ENCODE measurements at regions not wholly inside any gene's neighbourhood (a gene's known extent, or its start where the extent isn't known, plus 50 kb on each side); places are given as distances from the start of the nearest gene placed in this dataset.

GRCh38 chr5:124439609-124440008 lies 306.8 kb downstream of the ZNF608 start:
- Mint-ChIP-seq H3K4me1 (peaks cover 16% of the 10 kb centered on the region), H3K9me3 (peaks cover 14% of the 10 kb centered on the region), H3K27ac (no peak overlapping the region), H3K36me3 (ENCODE audit: low read depth) (no peaks in the 10 kb centered on the region), H3K4me3 (no peak overlapping the region), H3K27me3 (ENCODE audit: low read depth) (no peaks in the 10 kb centered on the region)
- no peak for TF ChIP-seq CTCF (IDR thresholded peaks at IDR 0.05; ENCODE audit: unreplicated experiment in 3 of 3)

- H3K36me3 Mint-ChIP-seq (ENCODE audit: low read depth) = no peaks in the 10 kb centered on the region
Observed at GRCh38 chr5:124438903-124439281, 307.5 kb downstream of the ZNF608 start.

GRCh38 chr5:124438026-124438902 lies 308.2 kb downstream of the ZNF608 start:
- H3K36me3 Mint-ChIP-seq (ENCODE audit: low read depth) = peaks cover 4% of the 10 kb centered on the region
- no peak overlapping the region for H3K4me3 Mint-ChIP-seq
- H3K27me3 Mint-ChIP-seq (ENCODE audit: low read depth) = no peaks in the 10 kb centered on the region
- H3K9me3 Mint-ChIP-seq = peaks cover 24% of the 10 kb centered on the region
- no peak for TF ChIP-seq CTCF (IDR thresholded peaks at IDR 0.05; ENCODE audit: unreplicated experiment in 3 of 3)
- peaks cover 9% of the 10 kb centered on the region for H3K4me1 Mint-ChIP-seq
- peak overlapping the region in 1 of 3 experiments; percentile 34 for H3K27ac Mint-ChIP-seq

More at GRCh38 chr5:124438903-124439281, 307.5 kb downstream of the ZNF608 start:
- Mint-ChIP-seq H3K27ac (peak overlapping the region in 1 of 3 experiments; percentile 34), H3K4me3 (no peak overlapping the region), H3K9me3 (peaks cover 21% of the 10 kb centered on the region), H3K27me3 (ENCODE audit: low read depth) (no peaks in the 10 kb centered on the region), H3K4me1 (peaks cover 9% of the 10 kb centered on the region)
- TF ChIP-seq CTCF (IDR thresholded peaks at IDR 0.05; ENCODE audit: unreplicated experiment in 3 of 3) = no peak

- H3K4me3 Mint-ChIP-seq = no peak overlapping the region
- H3K9me3 Mint-ChIP-seq = peaks cover 36% of the 10 kb centered on the region
- no peaks in the 10 kb centered on the region for H3K27me3 Mint-ChIP-seq (ENCODE audit: low read depth)
- no peak overlapping the region for H3K27ac Mint-ChIP-seq
- H3K4me1 Mint-ChIP-seq = peaks cover 9% of the 10 kb centered on the region
- H3K36me3 Mint-ChIP-seq (ENCODE audit: low read depth) = peaks cover 4% of the 10 kb centered on the region
- no peak for TF ChIP-seq CTCF (IDR thresholded peaks at IDR 0.05; ENCODE audit: unreplicated experiment in 3 of 3)
Observed at GRCh38 chr5:124436294-124436693, 310.1 kb downstream of the ZNF608 start.

DNA sequence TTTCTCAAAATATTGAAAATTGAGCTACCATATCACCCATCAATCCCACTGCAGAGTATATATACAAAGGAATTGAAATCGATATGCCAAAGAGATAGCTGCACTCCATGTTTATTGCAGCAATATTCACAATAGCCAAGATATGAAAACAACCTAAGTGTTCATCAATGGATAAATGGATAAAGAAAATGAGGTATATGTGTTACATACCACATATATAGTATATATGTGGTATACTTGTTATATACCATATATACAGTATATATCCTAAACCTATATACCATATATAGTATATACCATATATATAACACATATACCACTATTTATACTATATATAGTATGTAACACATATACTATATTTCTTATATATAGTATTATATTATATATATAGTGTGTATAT lies 313.3 kb downstream of the ZNF608 start:
- Mint-ChIP-seq H3K4me3 (no peak overlapping the region), H3K9me3 (peaks cover 50% of the 10 kb centered on the region), H3K27ac (no peak overlapping the region), H3K36me3 (ENCODE audit: low read depth) (peaks cover 4% of the 10 kb centered on the region), H3K27me3 (ENCODE audit: low read depth) (no peaks in the 10 kb centered on the region), H3K4me1 (no peaks in the 10 kb centered on the region)
- TF ChIP-seq CTCF (IDR thresholded peaks at IDR 0.05; ENCODE audit: unreplicated experiment in 3 of 3) = no peak

- no peak overlapping the region for H3K4me3 Mint-ChIP-seq
- H3K27me3 Mint-ChIP-seq (ENCODE audit: low read depth) = no peaks in the 10 kb centered on the region
- H3K4me1 Mint-ChIP-seq = peaks cover 2% of the 10 kb centered on the region
- peaks cover 19% of the 10 kb centered on the region for H3K36me3 Mint-ChIP-seq (ENCODE audit: low read depth)
- no peak for TF ChIP-seq CTCF (IDR thresholded peaks at IDR 0.05; ENCODE audit: unreplicated experiment in 3 of 3)
- H3K27ac Mint-ChIP-seq = no peak overlapping the region
- peaks cover 47% of the 10 kb centered on the region for H3K9me3 Mint-ChIP-seq
Observed at GRCh38 chr5:124421584-124421983, 324.9 kb downstream of the ZNF608 start.

Measured in nephron (organoid).